Tibial artery (tissue), 4 donors: ENCODE measurements at regions not wholly inside any gene's neighbourhood (a gene's known extent, or its start where the extent isn't known, plus 50 kb on each side); places are given as distances from the start of the nearest gene placed in this dataset.

Experiments used
- DNase-seq, 2 donors: peaks; one replicate each; pipeline ENCODE4 v3.0.0-alpha.2; 2019
- H3K27ac ChIP-seq, 2 donors: fragments of 200-600 bp; sonication (generic) in 1 of 2; 1 replicate in 1 of 2; 2 replicates in 1 of 2; pipeline ENCODE4 v1.5.1; 2018 to 2019; ENCODE audit warnings: mild to moderate bottlenecking in 1 of 2
- H3K27me3 ChIP-seq, 2 donors: fragments of 200-600 bp; sonication (generic) in 1 of 2; one replicate each; pipeline versions ENCODE4 v1.5.1 to v1.6.0; 2016 to 2019
- H3K36me3 ChIP-seq, 3 donors: fragments of 200-600 bp; sonication (generic) in 2 of 3; one replicate each; pipeline ENCODE4 v1.5.1; 2016 to 2019; ENCODE audit warnings: mild to moderate bottlenecking in 2 of 3
- H3K4me1 ChIP-seq, 4 donors: fragments of 200-600 bp; sonication (generic) in 2 of 4; 1 replicate in 3 of 4; 2 replicates in 1 of 4; pipeline ENCODE4 v1.5.1; 2016 to 2019
- H3K4me3 ChIP-seq, 2 donors: fragments of 200-600 bp; sonication (generic) in 1 of 2; 1 replicate in 1 of 2; 2 replicates in 1 of 2; pipeline ENCODE4 v1.5.1; 2018 to 2019; ENCODE audit warnings: mild to moderate bottlenecking in 2 of 2
- H3K9me3 ChIP-seq, 3 donors: fragments of 200-600 bp; sonication (generic) in 1 of 3; one replicate each; pipeline ENCODE4 v1.5.1; 2016 to 2019
- CTCF ChIP-seq, 2 experiments: fragments of 200-600 bp in 1 of 2; fragments of 450-650 bp in 1 of 2; IDR thresholded peaks; one replicate each; pipeline ENCODE4 v1.5.1; 2017 to 2019; ENCODE audit warnings: antibody characterized with exemption in 2 of 2, mild to moderate bottlenecking in 1 of 2, moderate library complexity in 1 of 2
- intact Hi-C: fragments of 100-400 bp; cut with DNase I; formaldehyde crosslinking; loops from one replicate; pipeline ENCODE4 v1.15.0; 2023; ENCODE audit warnings: low total_unique reads

GRCh38 chr21:35142036-35142815, 93.1 kb upstream of the RUNX1 start:
- H3K4me1 ChIP-seq, result no peaks in the 10 kb centered on the region
- H3K27ac ChIP-seq, result no peak overlapping the region
- no peak overlapping the region for H3K4me3 ChIP-seq
- no peaks in the 10 kb centered on the region for H3K9me3 ChIP-seq
- TF ChIP-seq CTCF (IDR thresholded peaks at IDR 0.05), result no peak
- no peak for DNase-seq
- H3K36me3 ChIP-seq, result no peaks in the 10 kb centered on the region
- no peaks in the 10 kb centered on the region for H3K27me3 ChIP-seq
- intact Hi-C loops, result no loop called here

GRCh38 chr21:35139382-35139715, 90.2 kb upstream of the RUNX1 start:
- DNase-seq, result no peak
- no peak overlapping the region for H3K27ac ChIP-seq
- no peak overlapping the region for H3K4me3 ChIP-seq
- no peaks in the 10 kb centered on the region for H3K9me3 ChIP-seq
- H3K27me3 ChIP-seq, result no peaks in the 10 kb centered on the region
- H3K36me3 ChIP-seq, result no peaks in the 10 kb centered on the region
- no peak for TF ChIP-seq CTCF (IDR thresholded peaks at IDR 0.05)
- intact Hi-C loops, result no loop called here
- H3K4me1 ChIP-seq, result peaks cover 0 to 13% (median 0%) of the 10 kb centered on the region in 4 donors

DNA sequence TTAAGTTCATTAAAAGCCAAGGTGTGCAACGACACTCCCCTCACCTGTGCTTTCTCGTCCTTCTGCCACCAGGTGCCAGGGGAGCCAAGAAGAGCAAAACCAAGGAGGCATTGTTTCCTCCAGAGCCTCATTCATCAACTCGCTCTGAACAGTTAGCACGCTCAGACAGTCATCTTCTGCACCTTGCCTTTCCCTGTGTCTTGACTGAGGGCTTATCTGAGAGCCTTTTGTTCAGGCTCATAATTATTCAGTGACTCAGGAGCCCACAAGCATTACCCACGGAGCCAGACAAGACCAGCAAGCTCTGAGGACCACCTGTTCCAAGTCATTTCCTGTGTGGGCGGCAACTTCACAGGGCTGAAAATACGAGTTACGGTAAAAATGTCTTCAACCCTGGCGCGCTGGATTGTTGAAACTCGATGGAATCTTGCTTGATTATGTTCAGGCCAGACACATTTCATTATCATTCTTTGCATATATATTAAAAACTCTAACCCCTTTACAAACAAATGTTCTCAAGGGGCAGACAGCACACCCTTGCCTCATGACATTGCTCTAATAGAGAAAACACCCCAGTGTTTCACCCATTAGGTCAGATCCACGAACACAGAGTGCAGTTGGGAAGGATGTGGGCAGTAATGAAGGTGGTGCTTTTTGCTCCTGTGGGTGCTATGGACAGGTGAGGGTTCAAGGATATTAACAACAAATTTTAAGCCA, 89.7 kb upstream of the RUNX1 start:
- no peaks in the 10 kb centered on the region for H3K9me3 ChIP-seq
- no peaks in the 10 kb centered on the region for H3K27me3 ChIP-seq
- no peak for DNase-seq
- H3K4me1 ChIP-seq, result peaks cover 0 to 13% (median 0%) of the 10 kb centered on the region in 4 donors
- intact Hi-C loops, result no loop called here
- no peak overlapping the region for H3K27ac ChIP-seq
- no peaks in the 10 kb centered on the region for H3K36me3 ChIP-seq
- TF ChIP-seq CTCF (IDR thresholded peaks at IDR 0.05), result no peak
- no peak overlapping the region for H3K4me3 ChIP-seq

DNA sequence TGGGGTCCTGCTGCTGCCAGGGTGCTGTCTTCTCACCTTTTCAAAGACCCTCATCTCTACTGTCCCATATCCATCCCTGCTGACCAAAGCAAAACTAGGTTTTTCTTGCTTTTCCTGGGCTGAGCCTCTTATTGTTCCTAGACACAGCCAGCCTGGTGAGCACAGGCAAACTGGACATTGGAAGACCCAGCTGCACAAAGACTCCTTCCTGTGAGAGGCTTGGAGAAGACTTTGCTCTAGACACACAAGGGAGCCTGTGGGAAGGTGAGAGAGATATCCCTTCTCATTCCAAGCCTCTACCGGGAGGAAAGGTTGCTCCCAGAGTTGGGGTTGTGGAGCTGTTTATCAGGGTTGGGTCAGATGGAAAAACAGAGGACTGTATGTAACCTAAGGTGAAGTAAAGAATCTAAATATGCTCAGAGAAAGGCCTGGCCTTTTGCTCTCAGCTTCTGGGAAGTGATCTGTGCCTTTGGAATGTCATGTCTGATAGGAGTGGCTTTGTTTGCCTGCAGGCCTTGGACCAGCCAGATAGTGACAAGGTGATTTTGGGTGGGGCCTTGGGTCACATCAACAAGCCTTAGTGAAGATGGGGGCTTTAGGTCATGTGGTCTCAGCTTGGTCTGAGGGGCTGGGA, 87.6 kb upstream of the RUNX1 start:
- Histone ChIP-seq H3K27ac (no peak overlapping the region), H3K4me1 (peaks cover 0 to 13% (median 0%) of the 10 kb centered on the region in 4 donors), H3K4me3 (no peak overlapping the region), H3K27me3 (no peaks in the 10 kb centered on the region), H3K36me3 (no peaks in the 10 kb centered on the region), H3K9me3 (no peaks in the 10 kb centered on the region)
- DNase-seq, result no peak
- no peak for TF ChIP-seq CTCF (IDR thresholded peaks at IDR 0.05)
- intact Hi-C loops, result no loop called here

DNA sequence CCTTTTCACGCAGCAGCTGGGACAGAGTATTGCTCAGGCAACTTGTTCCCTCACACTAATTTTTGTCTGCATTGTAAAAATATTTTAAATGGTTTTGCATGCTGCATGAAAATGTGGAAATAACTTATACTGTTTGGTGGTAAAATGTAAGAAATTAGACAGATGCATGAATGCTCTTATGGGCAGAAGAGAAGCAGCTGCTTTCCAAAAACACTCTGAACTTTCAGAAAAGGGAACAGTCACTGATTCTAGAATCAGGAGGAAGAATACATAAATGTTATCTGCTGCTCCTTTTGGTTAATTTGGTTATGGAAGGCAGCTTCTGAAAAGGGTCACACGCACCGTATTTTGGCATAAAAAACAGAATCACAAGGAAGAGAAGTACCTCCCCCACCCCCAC, 87.0 kb upstream of the RUNX1 start:
- no peaks in the 10 kb centered on the region for H3K36me3 ChIP-seq
- H3K4me1 ChIP-seq, result peaks cover 0 to 13% (median 0%) of the 10 kb centered on the region in 4 donors
- no peak for TF ChIP-seq CTCF (IDR thresholded peaks at IDR 0.05)
- no peak for DNase-seq
- H3K27ac ChIP-seq, result no peak overlapping the region
- no peaks in the 10 kb centered on the region for H3K27me3 ChIP-seq
- H3K9me3 ChIP-seq, result no peaks in the 10 kb centered on the region
- intact Hi-C loops, result no loop called here
- no peak overlapping the region for H3K4me3 ChIP-seq
